Central memory CD4-positive, alpha-beta T cell (primary cell): ENCODE measurements at regions not wholly inside any gene's neighbourhood (a gene's known extent, or its start where the extent isn't known, plus 50 kb on each side); places are given as distances from the start of the nearest gene placed in this dataset.

Source experiments
- DNase-seq: peaks from one replicate; pipeline ENCODE4 v3.0.0; 2022

- DNase-seq: no peak
Measured at GRCh38 chr1:198472997-198473396, 67.5 kb downstream of the ATP6V1G3 start.

- no peak for DNase-seq
Measured at GRCh38 chr1:198472119-198472518, 68.4 kb downstream of the ATP6V1G3 start.

GRCh38 chr1:198467907-198468306, 72.6 kb downstream of the ATP6V1G3 start:
- no peak for DNase-seq

- no peak for DNase-seq
Measured at GRCh38 chr1:198467342-198467741, 73.1 kb downstream of the ATP6V1G3 start.

GRCh38 chr1:198465201-198466144, 75.0 kb downstream of the ATP6V1G3 start:
- peak; percentile 12 for DNase-seq

- no peak for DNase-seq
Measured at GRCh38 chr1:198463709-198464108, 76.8 kb downstream of the ATP6V1G3 start.

GRCh38 chr1:198462365-198463019, 78.0 kb downstream of the ATP6V1G3 start:
- DNase-seq: no peak

GRCh38 chr1:198455966-198456365, 84.5 kb downstream of the ATP6V1G3 start:
- no peak for DNase-seq

- DNase-seq: no peak
Measured at GRCh38 chr1:198449727-198450433, 90.6 kb downstream of the ATP6V1G3 start.

- DNase-seq: no peak
Measured at GRCh38 chr1:198449261-198449660, 91.2 kb downstream of the ATP6V1G3 start.

GRCh38 chr1:198447468-198447867, 93.0 kb downstream of the ATP6V1G3 start:
- DNase-seq: no peak

GRCh38 chr1:198445872-198446271, 94.6 kb downstream of the ATP6V1G3 start:
- DNase-seq: no peak

GRCh38 chr1:198444792-198445191, 95.7 kb downstream of the ATP6V1G3 start:
- no peak for DNase-seq

GRCh38 chr1:198443365-198444233, 96.9 kb downstream of the ATP6V1G3 start:
- no peak for DNase-seq

GRCh38 chr1:198440842-198441241, 99.6 kb downstream of the ATP6V1G3 start:
- no peak for DNase-seq

GRCh38 chr1:198437332-198437731, 103.1 kb downstream of the ATP6V1G3 start:
- no peak for DNase-seq

- no peak for DNase-seq
Measured at GRCh38 chr1:198436276-198436675, 104.2 kb downstream of the ATP6V1G3 start.

- DNase-seq: no peak
Measured at GRCh38 chr1:198435056-198435455, 105.4 kb downstream of the ATP6V1G3 start.

- DNase-seq: no peak
Measured at GRCh38 chr1:198424441-198424840, 116.0 kb downstream of the ATP6V1G3 start.

- DNase-seq: no peak
Measured at GRCh38 chr1:198423673-198424072, 116.8 kb downstream of the ATP6V1G3 start.

GRCh38 chr1:198417039-198417438, 123.4 kb downstream of the ATP6V1G3 start:
- no peak for DNase-seq

GRCh38 chr1:198416296-198416695, 124.2 kb downstream of the ATP6V1G3 start:
- DNase-seq: no peak
